Psoas muscle (tissue), 7 donors: ENCODE measurements at regions not wholly inside any gene's neighbourhood (a gene's known extent, or its start where the extent isn't known, plus 50 kb on each side); places are given as distances from the start of the nearest gene placed in this dataset.
"Not testable (repeated sequence)": the region's sequence is repeated elsewhere in the genome, so short reads cannot be mapped to it uniquely, and the experiment has no call there.

Source experiments
- ATAC-seq, 4 donors: fragments of 200-7000 bp; cut with Tn5 transposase; one replicate each; pipeline ENCODE4 v1.9.1; 2020; ENCODE audit warnings: moderate library complexity in 3 of 4, mild to moderate bottlenecking in 2 of 4
- DNase-seq, 2 donors: peaks; one replicate each; pipeline ENCODE4 v3.0.0-alpha.2; 2020
- H3K27ac ChIP-seq: fragments of 200-600 bp; one replicate; pipeline ENCODE4 v1.8.0; 2022
- H3K27me3 ChIP-seq, 3 donors: fragments of 200-600 bp in 1 of 3; one replicate each; pipeline versions ENCODE4 v1.6.1 to v1.8.0; 2013 to 2022; ENCODE audit warnings: low read length in 2 of 3, mild to moderate bottlenecking in 2 of 3, moderate library complexity in 1 of 3; ENCODE audit not compliant: insufficient read depth in 3 of 3
- H3K36me3 ChIP-seq, 2 donors: fragments of 200-600 bp in 1 of 2; one replicate each; pipeline versions ENCODE4 v1.6.1 to v1.8.0; 2013 to 2022; ENCODE audit warnings: low read depth in 1 of 2, mild to moderate bottlenecking in 1 of 2, moderate library complexity in 1 of 2; ENCODE audit not compliant: insufficient read depth in 1 of 2
- H3K4me1 ChIP-seq: fragments of 200-600 bp; one replicate; pipeline ENCODE4 v1.8.0; 2022
- H3K4me3 ChIP-seq: fragments of 200-600 bp; one replicate; pipeline ENCODE4 v1.8.0; 2022; ENCODE audit warnings: mild to moderate bottlenecking
- H3K9me3 ChIP-seq: fragments of 200-600 bp; one replicate; pipeline ENCODE4 v1.8.0; 2022
- CTCF ChIP-seq: fragments of 200-600 bp; IDR thresholded peaks from one replicate; pipeline ENCODE4 v1.8.0; 2022; ENCODE audit warnings: antibody characterized with exemption
- WGBS, 3 donors: extraction: QIAGEN DNeasy Blood & Tissue Kit; methylation state at CpG; one replicate each; pipeline versions ENCODE4 v1.1.6 to v1.1.7; 2013; 5-methylcytosine and 5-hydroxymethylcytosine counted together
- intact Hi-C, 2 donors: fragments of 100-400 bp; cut with DNase I; formaldehyde crosslinking; loops; one replicate each; pipeline versions ENCODE4 v1.11.0 to v1.14.2; 2022
- donor health status: healthy with polysubstance abuse.
- donor health status: DM: no; HTN: no; CAD: no; lungs with moderate emphysema.
- donor health status: Bipolar disorder and iron deficiency.
- donor health status: healthy.
- donor health status: DM: yes; HTN: yes; CAD: no.
- donor health status: DM: no; HTN: no; CAD: no.
- donor health status: DM: yes; HTN: yes; CAD: no.

GRCh38 chr3:194945508-194945907 is 259.8 kb downstream of the FAM43A start:
- no peak for TF ChIP-seq CTCF
- intact Hi-C loops, result no loop called here

GRCh38 chr3:194946091-194946490 is 260.4 kb downstream of the FAM43A start:
- H3K4me3 ChIP-seq, result no peak overlapping the region
- intact Hi-C loops, result no loop called here
- no peak for TF ChIP-seq CTCF
- WGBS, 3 donors, result 67 to 75% (median 74%) methylated on average over 9 of the region's 9 CpGs
- no peaks in the 10 kb centered on the region for H3K9me3 ChIP-seq
- DNase-seq, result no peak
- no peaks in the 10 kb centered on the region for H3K36me3 ChIP-seq
- no peaks in the 10 kb centered on the region for H3K4me1 ChIP-seq
- H3K27me3 ChIP-seq, result no peaks in the 10 kb centered on the region
- no peak overlapping the region for H3K27ac ChIP-seq
- ATAC-seq, result no peak

More at GRCh38 chr3:194945508-194945907, 259.8 kb downstream of the FAM43A start:
- DNase-seq (no peak), ATAC-seq (no peak)
- H3K27me3 ChIP-seq, result no peaks in the 10 kb centered on the region
- H3K4me1 ChIP-seq, result no peaks in the 10 kb centered on the region
- H3K4me3 ChIP-seq, result no peak overlapping the region
- 69 to 76% (median 71%) methylated on average over 11 to 13 of the region's 13 CpGs for WGBS, 3 donors
- no peaks in the 10 kb centered on the region for H3K9me3 ChIP-seq
- no peak overlapping the region for H3K27ac ChIP-seq
- H3K36me3 ChIP-seq, result no peaks in the 10 kb centered on the region

GRCh38 chr3:194949592-194949991 is 263.9 kb downstream of the FAM43A start:
- DNase-seq, result no peak
- no peak overlapping the region for H3K4me3 ChIP-seq
- no peaks in the 10 kb centered on the region for H3K9me3 ChIP-seq
- 64 to 98% (median 96%) methylated on average over 3 of the region's 3 CpGs for WGBS, 3 donors
- ATAC-seq, result no peak
- peaks cover 7% of the 10 kb centered on the region for H3K4me1 ChIP-seq
- no peak for TF ChIP-seq CTCF
- no peaks in the 10 kb centered on the region for H3K36me3 ChIP-seq
- no peaks in the 10 kb centered on the region for H3K27me3 ChIP-seq
- intact Hi-C loops, result no loop called here
- H3K27ac ChIP-seq, result no peak overlapping the region

GRCh38 chr3:194950906-194951628 is 265.4 kb downstream of the FAM43A start:
- H3K27me3 ChIP-seq, result no peaks in the 10 kb centered on the region
- intact Hi-C loops, result no loop called here
- no peaks in the 10 kb centered on the region for H3K9me3 ChIP-seq
- TF ChIP-seq CTCF, result no peak
- no peak for DNase-seq
- H3K4me1 ChIP-seq, result peaks cover 7% of the 10 kb centered on the region
- no peak overlapping the region for H3K4me3 ChIP-seq
- ATAC-seq, result peak; percentile 66 to 84 (median 77)
- H3K27ac ChIP-seq, result no peak overlapping the region
- no peaks in the 10 kb centered on the region for H3K36me3 ChIP-seq
- 72 to 80% (median 79%) methylated on average over 18 of the region's 18 CpGs for WGBS, 3 donors

GRCh38 chr3:194951629-194951920 is 265.9 kb downstream of the FAM43A start:
- H3K4me3 ChIP-seq, DNase-seq, H3K27me3 ChIP-seq, H3K27ac ChIP-seq, H3K4me1 ChIP-seq, H3K36me3 ChIP-seq, intact Hi-C loops, H3K9me3 ChIP-seq, ATAC-seq: not testable (repeated sequence)
- WGBS, 3 donors, result 86 to 98% (median 91%) methylated on average over 9 of the region's 9 CpGs
